ENCODE measurements at regions not wholly inside any gene's neighbourhood (a gene's known extent, or its start where the extent isn't known, plus 50 kb on each side); places are given as distances from the start of the nearest gene placed in this dataset.

DNA sequence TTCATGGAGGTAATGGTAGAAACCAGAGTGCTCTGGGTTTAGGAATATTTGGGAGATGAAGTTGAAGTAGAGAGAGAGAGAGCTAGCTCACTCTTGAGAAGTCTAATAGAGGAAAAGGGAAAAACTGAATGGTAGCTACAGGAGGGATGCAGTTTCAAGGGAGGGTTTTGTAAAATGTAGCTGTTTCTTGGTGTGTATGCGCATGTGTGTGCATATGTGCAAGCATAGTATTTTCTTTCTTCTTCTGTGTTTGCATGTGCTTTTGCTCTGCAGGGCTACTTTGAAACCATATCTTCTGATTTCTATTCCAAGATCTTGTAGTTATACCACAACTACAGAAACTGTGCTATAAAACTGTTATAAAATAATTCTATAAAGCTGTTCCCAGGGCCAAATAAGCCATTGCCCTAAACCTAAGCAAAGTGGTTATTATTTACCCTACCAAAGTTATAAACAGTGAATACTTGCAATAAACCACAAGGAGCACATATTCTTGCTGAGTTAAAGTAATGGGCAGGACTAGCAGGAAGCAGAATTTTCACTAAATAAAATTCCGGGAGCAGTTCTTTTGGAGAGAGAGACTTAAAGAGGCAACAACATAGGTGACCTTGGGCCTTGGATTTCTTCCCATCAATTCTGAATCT is 145.3 kb upstream of the ZNF521 start:
- no peaks in the 10 kb centered on the region for H3K4me1 ChIP-seq (ENCODE audit: insufficient read depth, low read length, poor library complexity, severe bottlenecking)
- H3K79me2 ChIP-seq (ENCODE audit: insufficient read depth, low read length) = no peaks in the 10 kb centered on the region
- no peak overlapping the region for H3K4me2 ChIP-seq (ENCODE audit: low read depth, low read length, poor library complexity, severe bottlenecking)
- no peaks in the 10 kb centered on the region for H3K9me2 ChIP-seq (replicated peaks; ENCODE audit: low read depth, low read length)
- H3K9me3 ChIP-seq (ENCODE audit: insufficient read depth, low read depth, low read length) = peaks cover 8% of the 10 kb centered on the region; the same call in 1 of the 2 replicates
- H2AFZ ChIP-seq (ENCODE audit: low read length) = no peak overlapping the region
- H3K27me3 ChIP-seq (ENCODE audit: insufficient read depth, low read length, poor library complexity, severe bottlenecking) = no peaks in the 10 kb centered on the region
- H3K36me3 ChIP-seq (ENCODE audit: insufficient read depth, low read length) = no peaks in the 10 kb centered on the region
- no peaks in the 10 kb centered on the region for H3F3A ChIP-seq (ENCODE audit: low read depth)
- H3K9ac ChIP-seq (ENCODE audit: low read depth, low read length, poor library complexity, severe bottlenecking) = no peak overlapping the region
- no peak for TF ChIP-seq EZH2phosphoT487 (IDR thresholded peaks at IDR 0.05; ENCODE audit: borderline replicate concordance)
- TF ChIP-seq, protein P1, sequence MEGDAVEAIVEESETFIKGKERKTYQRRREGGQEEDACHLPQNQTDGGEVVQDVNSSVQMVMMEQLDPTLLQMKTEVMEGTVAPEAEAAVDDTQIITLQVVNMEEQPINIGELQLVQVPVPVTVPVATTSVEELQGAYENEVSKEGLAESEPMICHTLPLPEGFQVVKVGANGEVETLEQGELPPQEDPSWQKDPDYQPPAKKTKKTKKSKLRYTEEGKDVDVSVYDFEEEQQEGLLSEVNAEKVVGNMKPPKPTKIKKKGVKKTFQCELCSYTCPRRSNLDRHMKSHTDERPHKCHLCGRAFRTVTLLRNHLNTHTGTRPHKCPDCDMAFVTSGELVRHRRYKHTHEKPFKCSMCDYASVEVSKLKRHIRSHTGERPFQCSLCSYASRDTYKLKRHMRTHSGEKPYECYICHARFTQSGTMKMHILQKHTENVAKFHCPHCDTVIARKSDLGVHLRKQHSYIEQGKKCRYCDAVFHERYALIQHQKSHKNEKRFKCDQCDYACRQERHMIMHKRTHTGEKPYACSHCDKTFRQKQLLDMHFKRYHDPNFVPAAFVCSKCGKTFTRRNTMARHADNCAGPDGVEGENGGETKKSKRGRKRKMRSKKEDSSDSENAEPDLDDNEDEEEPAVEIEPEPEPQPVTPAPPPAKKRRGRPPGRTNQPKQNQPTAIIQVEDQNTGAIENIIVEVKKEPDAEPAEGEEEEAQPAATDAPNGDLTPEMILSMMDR (conservative IDR thresholded peaks at IDR 0.05; ENCODE audit: low read length) = no peak
- H3K4me3 ChIP-seq (ENCODE audit: low read length, poor library complexity, severe bottlenecking) = no peak overlapping the region
- H4K20me1 ChIP-seq (ENCODE audit: insufficient read depth, low read length, poor library complexity, severe bottlenecking) = no peaks in the 10 kb centered on the region

DNA sequence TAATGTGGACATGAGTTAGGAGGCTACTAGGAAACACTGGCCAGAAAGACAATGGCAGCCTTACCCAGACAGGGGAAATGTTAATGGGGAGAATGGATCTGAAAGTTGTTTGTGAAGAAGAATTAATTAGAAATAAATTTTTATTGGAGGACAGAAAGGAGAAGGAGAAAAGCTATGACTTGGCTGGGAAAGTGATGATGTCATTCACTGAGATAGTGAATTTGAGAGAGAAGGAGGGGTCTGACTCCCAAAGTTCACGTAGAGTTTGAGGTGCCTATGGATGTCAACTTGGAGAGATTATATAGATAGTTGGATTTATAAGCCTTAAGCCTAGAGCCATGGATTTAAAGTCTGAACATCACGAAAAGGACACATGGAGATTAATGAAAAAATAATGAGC is 144.6 kb upstream of the ZNF521 start:
- Histone ChIP-seq H3K9me2 (replicated peaks; ENCODE audit: low read depth, low read length) (no peaks in the 10 kb centered on the region), H3K27me3 (ENCODE audit: insufficient read depth, low read length, poor library complexity, severe bottlenecking) (no peaks in the 10 kb centered on the region), H3K9me3 (ENCODE audit: insufficient read depth, low read depth, low read length) (peaks cover 8% of the 10 kb centered on the region; the same call in 1 of the 2 replicates), H3K4me1 (ENCODE audit: insufficient read depth, low read length, poor library complexity, severe bottlenecking) (no peaks in the 10 kb centered on the region), H3K79me2 (ENCODE audit: insufficient read depth, low read length) (no peaks in the 10 kb centered on the region), H4K20me1 (ENCODE audit: insufficient read depth, low read length, poor library complexity, severe bottlenecking) (no peaks in the 10 kb centered on the region), H3K36me3 (ENCODE audit: insufficient read depth, low read length) (no peaks in the 10 kb centered on the region), H3F3A (ENCODE audit: low read depth) (no peaks in the 10 kb centered on the region), H3K9ac (ENCODE audit: low read depth, low read length, poor library complexity, severe bottlenecking) (no peak overlapping the region), H3K4me3 (ENCODE audit: low read length, poor library complexity, severe bottlenecking) (no peak overlapping the region), H3K4me2 (ENCODE audit: low read depth, low read length, poor library complexity, severe bottlenecking) (no peak overlapping the region), H2AFZ (ENCODE audit: low read length) (no peak overlapping the region)
- TF ChIP-seq EZH2phosphoT487 (IDR thresholded peaks at IDR 0.05; ENCODE audit: borderline replicate concordance) = no peak

DNA sequence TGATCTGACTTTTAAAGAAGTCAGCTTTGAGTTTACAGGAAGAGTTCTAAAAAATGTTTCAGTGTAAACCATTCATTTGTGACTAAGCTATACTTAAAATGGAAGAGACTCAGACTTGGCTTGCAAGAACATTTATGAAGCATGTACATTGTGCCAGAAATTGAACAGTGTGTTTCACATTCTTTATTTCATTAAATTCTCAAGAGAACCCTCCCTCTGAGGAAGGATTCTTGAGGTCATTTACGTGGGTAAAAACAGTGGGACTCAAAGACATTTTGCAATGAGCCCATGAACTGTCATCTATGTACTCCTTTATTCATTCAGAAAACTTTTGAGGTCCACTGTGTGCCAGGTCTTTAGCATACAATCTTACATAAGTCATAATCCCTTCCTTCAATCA is 143.6 kb upstream of the ZNF521 start:
- no peak overlapping the region for H3K9ac ChIP-seq (ENCODE audit: low read depth, low read length, poor library complexity, severe bottlenecking)
- H3K4me2 ChIP-seq (ENCODE audit: low read depth, low read length, poor library complexity, severe bottlenecking) = no peak overlapping the region
- H3K9me3 ChIP-seq (ENCODE audit: insufficient read depth, low read depth, low read length) = peaks cover 8% of the 10 kb centered on the region; the same call in 1 of the 2 replicates
- H2AFZ ChIP-seq (ENCODE audit: low read length) = no peak overlapping the region
- H3K9me2 ChIP-seq (replicated peaks; ENCODE audit: low read depth, low read length) = no peaks in the 10 kb centered on the region
- no peaks in the 10 kb centered on the region for H3F3A ChIP-seq (ENCODE audit: low read depth)
- H3K4me1 ChIP-seq (ENCODE audit: insufficient read depth, low read length, poor library complexity, severe bottlenecking) = no peaks in the 10 kb centered on the region
- H3K79me2 ChIP-seq (ENCODE audit: insufficient read depth, low read length) = no peaks in the 10 kb centered on the region
- TF ChIP-seq, protein P1 (conservative IDR thresholded peaks at IDR 0.05; ENCODE audit: low read length) = no peak
- no peak for TF ChIP-seq EZH2phosphoT487 (IDR thresholded peaks at IDR 0.05; ENCODE audit: borderline replicate concordance)
- no peaks in the 10 kb centered on the region for H4K20me1 ChIP-seq (ENCODE audit: insufficient read depth, low read length, poor library complexity, severe bottlenecking)
- no peaks in the 10 kb centered on the region for H3K27me3 ChIP-seq (ENCODE audit: insufficient read depth, low read length, poor library complexity, severe bottlenecking)
- no peaks in the 10 kb centered on the region for H3K36me3 ChIP-seq (ENCODE audit: insufficient read depth, low read length)
- H3K4me3 ChIP-seq (ENCODE audit: low read length, poor library complexity, severe bottlenecking) = no peak overlapping the region

DNA sequence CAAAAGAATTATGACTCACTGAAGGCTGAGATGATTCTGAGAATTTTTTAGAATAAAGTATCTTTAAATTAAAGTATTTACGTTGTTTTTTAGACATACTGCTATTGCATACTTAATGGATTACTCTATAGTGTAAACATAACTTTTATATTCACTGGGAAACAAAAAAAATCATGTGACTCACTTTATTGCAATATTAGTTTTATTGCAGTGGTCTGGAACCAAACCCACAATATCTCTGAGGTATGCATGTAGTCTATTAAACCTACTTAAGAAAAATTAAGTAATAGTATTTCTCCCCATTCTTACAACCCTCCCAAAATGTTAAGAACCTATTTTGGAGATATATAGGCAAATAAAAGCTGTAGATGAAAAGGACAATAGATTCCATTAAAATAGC is 142.9 kb upstream of the ZNF521 start:
- no peaks in the 10 kb centered on the region for H4K20me1 ChIP-seq (ENCODE audit: insufficient read depth, low read length, poor library complexity, severe bottlenecking)
- H3K9me2 ChIP-seq (replicated peaks; ENCODE audit: low read depth, low read length) = no peaks in the 10 kb centered on the region
- no peak overlapping the region for H3K4me3 ChIP-seq (ENCODE audit: low read length, poor library complexity, severe bottlenecking)
- H3F3A ChIP-seq (ENCODE audit: low read depth) = no peaks in the 10 kb centered on the region
- no peak overlapping the region for H3K9ac ChIP-seq (ENCODE audit: low read depth, low read length, poor library complexity, severe bottlenecking)
- TF ChIP-seq, protein P1 (conservative IDR thresholded peaks at IDR 0.05; ENCODE audit: low read length) = no peak
- TF ChIP-seq EZH2phosphoT487 (IDR thresholded peaks at IDR 0.05; ENCODE audit: borderline replicate concordance) = no peak
- H2AFZ ChIP-seq (ENCODE audit: low read length) = no peak overlapping the region
- no peak overlapping the region for H3K4me2 ChIP-seq (ENCODE audit: low read depth, low read length, poor library complexity, severe bottlenecking)
- no peaks in the 10 kb centered on the region for H3K27me3 ChIP-seq (ENCODE audit: insufficient read depth, low read length, poor library complexity, severe bottlenecking)
- no peaks in the 10 kb centered on the region for H3K4me1 ChIP-seq (ENCODE audit: insufficient read depth, low read length, poor library complexity, severe bottlenecking)
- no peaks in the 10 kb centered on the region for H3K36me3 ChIP-seq (ENCODE audit: insufficient read depth, low read length)
- H3K79me2 ChIP-seq (ENCODE audit: insufficient read depth, low read length) = no peaks in the 10 kb centered on the region
- H3K9me3 ChIP-seq (ENCODE audit: insufficient read depth, low read depth, low read length) = peaks cover 8% of the 10 kb centered on the region; the same call in 1 of the 2 replicates

Measured in Loucy (cell line).